K562 (cell line): ENCODE measurements at regions not wholly inside any gene's neighbourhood (a gene's known extent, or its start where the extent isn't known, plus 50 kb on each side); places are given as distances from the start of the nearest gene placed in this dataset.

Source experiments
- ATAC-seq: fragments of 200-7000 bp; cut with Tn5 transposase; 3 replicates; pipeline ENCODE4 v1.9.1; 2020; ENCODE audit warnings: moderate library complexity
- BruUV-seq: library from RNA; stranded (reverse); fragments of 400-500 nt; replicated peaks from 2 replicates; lab custom pipeline; 2021; lab: Mats Ljungman, UMichigan
- CTCF ChIA-PET: fragments of 300-600 bp; formaldehyde crosslinking; extraction: SDS; loops from one replicate; lab custom pipeline; 2021; ENCODE audit warnings: low intra/inter-chr PET ratio; lab: Yijun Ruan, JAX
- POLR2A ChIA-PET: fragments of 300-600, 350-650 bp; sonication (Branson Sonifier 250); formaldehyde crosslinking; extraction: SDS; loops from one replicate; lab custom pipeline; 2021; ENCODE audit warnings: antibody characterized with exemption, inconsistent platforms; lab: Yijun Ruan, JAX
- DNase-seq, 4 experiments: peaks; one replicate each; pipeline versions ENCODE4 v3.0.0 to v3.0.0-alpha.2; 2011 to 2018; ENCODE audit warnings: low spot score in 3 of 4, mixed read lengths in 3 of 4; ENCODE audit errors: extremely low read depth in 1 of 4
- FAIRE-seq: peaks from 2 replicates; lab custom pipeline; 2011; peaks lifted over from hg19 to GRCh38; lab: Jason Lieb, UNC
- H2AFZ ChIP-seq: 2 replicates; pipeline ENCODE4 v1.6.0; 2011; ENCODE audit warnings: low read depth, low read length, control low read depth, inconsistent platforms
- H3K27ac ChIP-seq: fragments of 200-600 bp; 3 replicates; pipeline ENCODE4 v1.8.0; 2011; ENCODE audit warnings: low read depth, mild to moderate bottlenecking, control low read depth, inconsistent platforms, low read length, moderate library complexity, mixed read lengths; ENCODE audit errors: extremely low read depth
- H3K27me3 ChIP-seq, 2 experiments: fragments of 300-600 bp in 1 of 2; 2 replicates in 1 of 2; 3 replicates in 1 of 2; pipeline versions ENCODE4 v1.6.0 to v1.8.0; 2011; ENCODE audit warnings: inconsistent platforms in 2 of 2, low read length in 2 of 2, mild to moderate bottlenecking in 1 of 2, mixed read lengths in 1 of 2, moderate library complexity in 1 of 2; ENCODE audit not compliant: control insufficient read depth in 2 of 2, insufficient read depth in 2 of 2
- H3K36me3 ChIP-seq: fragments of 300-600 bp; 3 replicates; pipeline ENCODE4 v1.8.0; 2011; ENCODE audit warnings: mild to moderate bottlenecking, low read length, inconsistent platforms; ENCODE audit not compliant: control insufficient read depth, insufficient read depth
- H3K4me1 ChIP-seq, 2 experiments: fragments of 200-600 bp in 1 of 2; replicated peaks in 1 of 2; 2 replicates in 1 of 2; 3 replicates in 1 of 2; pipeline versions ENCODE4 v1.5.1 to v1.8.0; 2011; ENCODE audit warnings: inconsistent platforms in 2 of 2, low read length in 2 of 2, mild to moderate bottlenecking in 1 of 2, mixed read lengths in 1 of 2, moderate library complexity in 1 of 2; ENCODE audit not compliant: control insufficient read depth in 2 of 2, insufficient read depth in 2 of 2
- H3K4me2 ChIP-seq: 2 replicates; pipeline ENCODE4 v1.6.1; 2011; ENCODE audit warnings: low read length, control low read depth, inconsistent platforms, mixed read lengths; ENCODE audit not compliant: insufficient read depth
- H3K4me3 ChIP-seq: fragments of 200-600 bp; sonication (generic), shearing (Covaris generic); 2 replicates; pipeline ENCODE4 v1.5.1; 2016; ENCODE audit warnings: control low read depth, inconsistent platforms
- H3K79me2 ChIP-seq: fragments of 200-600 bp; 3 replicates; pipeline ENCODE4 v1.8.0; 2011; ENCODE audit warnings: low read length, inconsistent platforms; ENCODE audit not compliant: control insufficient read depth, insufficient read depth
- H3K9ac ChIP-seq, 2 experiments: 2 replicates each; pipeline versions ENCODE4 v1.6.0 to v1.6.1; 2011; ENCODE audit warnings: low read depth in 2 of 2, low read length in 2 of 2, control low read depth in 1 of 2, inconsistent platforms in 1 of 2, mild to moderate bottlenecking in 1 of 2, mixed read lengths in 1 of 2; ENCODE audit not compliant: insufficient read depth in 1 of 2
- H3K9me1 ChIP-seq: one replicate; pipeline ENCODE4 v1.6.0; 2011; ENCODE audit warnings: inconsistent platforms, mild to moderate bottlenecking, low read length, moderate library complexity; ENCODE audit not compliant: control insufficient read depth, insufficient read depth
- H3K9me3 ChIP-seq: replicated peaks from 2 replicates; pipeline ENCODE4 v1.5.1; 2011; ENCODE audit warnings: low read depth, low read length, inconsistent platforms; ENCODE audit not compliant: control insufficient read depth, insufficient read depth
- H4K20me1 ChIP-seq: replicated peaks from 2 replicates; pipeline ENCODE4 v1.6.1; 2011; ENCODE audit warnings: low read length, inconsistent platforms, mixed read lengths; ENCODE audit not compliant: control insufficient read depth, insufficient read depth
- FOXK2 ChIP-seq, 2 experiments: fragments of 450-650 bp; IDR thresholded peaks in 1 of 2; conservative IDR thresholded peaks in 1 of 2; 2 replicates each; pipeline ENCODE4 v1.6.1; 2016; ENCODE audit warnings: low read depth in 2 of 2, mild to moderate bottlenecking in 1 of 2
- MNT ChIP-seq, 2 experiments: fragments of 450-650 bp; conservative IDR thresholded peaks; 2 replicates each; pipeline ENCODE4 v1.6.1; 2017; ENCODE audit warnings: mild to moderate bottlenecking in 2 of 2, moderate library complexity in 2 of 2
- PRMT5 ChIP-seq: sonication (generic); formaldehyde crosslinking; IDR thresholded peaks from 2 replicates; pipeline ENCODE4 v1.5.0; 2020; ENCODE audit warnings: missing genetic modification reagents
- UBTF ChIP-seq, 2 experiments: IDR thresholded peaks; 2 replicates each; pipeline ENCODE4 v1.6.1; 2012; ENCODE audit warnings: improper control_type of control experiment in 2 of 2, low read depth in 2 of 2, low read length in 2 of 2, borderline replicate concordance in 1 of 2
- ZEB2 ChIP-seq: fragments of 450-650 bp; IDR thresholded peaks from 2 replicates; pipeline ENCODE4 v1.6.1; 2016
- in situ Hi-C: fragments of 300-500 bp; cut with MboI; formaldehyde crosslinking; loops from 4 replicates; pipeline ENCODE4 v1.15.0; 2018; ENCODE audit warnings: inconsistent platforms, mixed read lengths
- intact Hi-C: fragments of 100-400 bp; cut with micrococcal nuclease; formaldehyde crosslinking; loops from 2 replicates; pipeline ENCODE4 v1.14.2; 2022

GRCh38 chr4:82231806-82232205 is 142.0 kb downstream of the HNRNPD start:
- Histone ChIP-seq H3K9me1 (no peaks in the 10 kb centered on the region), H2AFZ (no peak overlapping the region), H3K79me2 (no peaks in the 10 kb centered on the region), H4K20me1 (no peaks in the 10 kb centered on the region), H3K4me1 (no peaks in the 10 kb centered on the region), H3K36me3 (no peaks in the 10 kb centered on the region), H3K27me3 (peaks cover 0 to 11% of the 10 kb centered on the region in 2 experiments; a peak in 2 of 5 replicates)
- TF ChIP-seq ZEB2 (no peak), FOXK2 (conservative IDR thresholded peaks at IDR 0.05 in 1 of 2, IDR thresholded peaks at IDR 0.05 in 1 of 2; ENCODE audit: low read depth in 2 of 2) (no peak), PRMT5 (CRISPR knock-in tag) (no peak), UBTF (IDR thresholded peaks at IDR 0.05; ENCODE audit: borderline replicate concordance in 1 of 2, low read depth in 2 of 2, low read length in 2 of 2) (no peak), MNT (conservative IDR thresholded peaks at IDR 0.05) (no peak)
- TF ChIP-seq, all 486 proteins: peak for 0
- no peak for DNase-seq
- intact Hi-C loops: no loop called here
- in situ Hi-C loops: no loop called here
- no peak overlapping the region for H3K27ac ChIP-seq
- CTCF ChIA-PET: no interaction called here
- FAIRE-seq: no peak
- no peak overlapping the region for H3K4me3 ChIP-seq
- no peak for ATAC-seq
- POLR2A ChIA-PET: no interaction called here
- no peaks in the 10 kb centered on the region for H3K9me3 ChIP-seq
- BruUV-seq: no TSS peak
- H3K4me2 ChIP-seq: no peak overlapping the region
- no peak overlapping the region for H3K9ac ChIP-seq
